ENCODE measurements at regions not wholly inside any gene's neighbourhood (a gene's known extent, or its start where the extent isn't known, plus 50 kb on each side); places are given as distances from the start of the nearest gene placed in this dataset.

DNA sequence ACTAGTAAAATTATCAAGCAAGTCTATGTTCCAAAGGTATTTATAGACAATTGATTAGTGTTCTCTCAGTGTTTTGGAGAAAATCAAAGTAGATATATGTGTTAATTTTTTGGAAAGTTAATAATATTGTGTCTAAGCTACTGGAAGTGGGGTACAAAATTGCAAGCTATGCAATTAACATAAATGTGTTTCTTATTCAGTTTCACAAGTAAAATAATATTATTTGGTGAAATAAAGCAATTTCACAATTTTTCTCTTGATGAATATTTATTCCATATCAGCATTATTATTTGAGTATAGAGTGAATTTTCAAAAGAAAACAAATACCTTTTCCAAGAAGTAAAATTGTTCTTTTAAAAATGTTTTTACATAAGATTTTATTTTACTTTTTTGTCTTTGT lies 1047.7 kb downstream of the TBL1XR1 start:
- TF ChIP-seq POLR2AphosphoS5 (IDR thresholded peaks at IDR 0.05; ENCODE audit: low read depth): no peak
- TF ChIP-seq, protein P1, sequence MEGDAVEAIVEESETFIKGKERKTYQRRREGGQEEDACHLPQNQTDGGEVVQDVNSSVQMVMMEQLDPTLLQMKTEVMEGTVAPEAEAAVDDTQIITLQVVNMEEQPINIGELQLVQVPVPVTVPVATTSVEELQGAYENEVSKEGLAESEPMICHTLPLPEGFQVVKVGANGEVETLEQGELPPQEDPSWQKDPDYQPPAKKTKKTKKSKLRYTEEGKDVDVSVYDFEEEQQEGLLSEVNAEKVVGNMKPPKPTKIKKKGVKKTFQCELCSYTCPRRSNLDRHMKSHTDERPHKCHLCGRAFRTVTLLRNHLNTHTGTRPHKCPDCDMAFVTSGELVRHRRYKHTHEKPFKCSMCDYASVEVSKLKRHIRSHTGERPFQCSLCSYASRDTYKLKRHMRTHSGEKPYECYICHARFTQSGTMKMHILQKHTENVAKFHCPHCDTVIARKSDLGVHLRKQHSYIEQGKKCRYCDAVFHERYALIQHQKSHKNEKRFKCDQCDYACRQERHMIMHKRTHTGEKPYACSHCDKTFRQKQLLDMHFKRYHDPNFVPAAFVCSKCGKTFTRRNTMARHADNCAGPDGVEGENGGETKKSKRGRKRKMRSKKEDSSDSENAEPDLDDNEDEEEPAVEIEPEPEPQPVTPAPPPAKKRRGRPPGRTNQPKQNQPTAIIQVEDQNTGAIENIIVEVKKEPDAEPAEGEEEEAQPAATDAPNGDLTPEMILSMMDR (IDR thresholded peaks at IDR 0.05; ENCODE audit: insufficient read depth, low read length): no peak
- TF ChIP-seq, protein P2, sequence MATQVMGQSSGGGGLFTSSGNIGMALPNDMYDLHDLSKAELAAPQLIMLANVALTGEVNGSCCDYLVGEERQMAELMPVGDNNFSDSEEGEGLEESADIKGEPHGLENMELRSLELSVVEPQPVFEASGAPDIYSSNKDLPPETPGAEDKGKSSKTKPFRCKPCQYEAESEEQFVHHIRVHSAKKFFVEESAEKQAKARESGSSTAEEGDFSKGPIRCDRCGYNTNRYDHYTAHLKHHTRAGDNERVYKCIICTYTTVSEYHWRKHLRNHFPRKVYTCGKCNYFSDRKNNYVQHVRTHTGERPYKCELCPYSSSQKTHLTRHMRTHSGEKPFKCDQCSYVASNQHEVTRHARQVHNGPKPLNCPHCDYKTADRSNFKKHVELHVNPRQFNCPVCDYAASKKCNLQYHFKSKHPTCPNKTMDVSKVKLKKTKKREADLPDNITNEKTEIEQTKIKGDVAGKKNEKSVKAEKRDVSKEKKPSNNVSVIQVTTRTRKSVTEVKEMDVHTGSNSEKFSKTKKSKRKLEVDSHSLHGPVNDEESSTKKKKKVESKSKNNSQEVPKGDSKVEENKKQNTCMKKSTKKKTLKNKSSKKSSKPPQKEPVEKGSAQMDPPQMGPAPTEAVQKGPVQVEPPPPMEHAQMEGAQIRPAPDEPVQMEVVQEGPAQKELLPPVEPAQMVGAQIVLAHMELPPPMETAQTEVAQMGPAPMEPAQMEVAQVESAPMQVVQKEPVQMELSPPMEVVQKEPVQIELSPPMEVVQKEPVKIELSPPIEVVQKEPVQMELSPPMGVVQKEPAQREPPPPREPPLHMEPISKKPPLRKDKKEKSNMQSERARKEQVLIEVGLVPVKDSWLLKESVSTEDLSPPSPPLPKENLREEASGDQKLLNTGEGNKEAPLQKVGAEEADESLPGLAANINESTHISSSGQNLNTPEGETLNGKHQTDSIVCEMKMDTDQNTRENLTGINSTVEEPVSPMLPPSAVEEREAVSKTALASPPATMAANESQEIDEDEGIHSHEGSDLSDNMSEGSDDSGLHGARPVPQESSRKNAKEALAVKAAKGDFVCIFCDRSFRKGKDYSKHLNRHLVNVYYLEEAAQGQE (IDR thresholded peaks at IDR 0.05; ENCODE audit: insufficient replicate concordance, low read depth): no peak
